ENCODE measurements at regions not wholly inside any gene's neighbourhood (a gene's known extent, or its start where the extent isn't known, plus 50 kb on each side); places are given as distances from the start of the nearest gene placed in this dataset.

DNA sequence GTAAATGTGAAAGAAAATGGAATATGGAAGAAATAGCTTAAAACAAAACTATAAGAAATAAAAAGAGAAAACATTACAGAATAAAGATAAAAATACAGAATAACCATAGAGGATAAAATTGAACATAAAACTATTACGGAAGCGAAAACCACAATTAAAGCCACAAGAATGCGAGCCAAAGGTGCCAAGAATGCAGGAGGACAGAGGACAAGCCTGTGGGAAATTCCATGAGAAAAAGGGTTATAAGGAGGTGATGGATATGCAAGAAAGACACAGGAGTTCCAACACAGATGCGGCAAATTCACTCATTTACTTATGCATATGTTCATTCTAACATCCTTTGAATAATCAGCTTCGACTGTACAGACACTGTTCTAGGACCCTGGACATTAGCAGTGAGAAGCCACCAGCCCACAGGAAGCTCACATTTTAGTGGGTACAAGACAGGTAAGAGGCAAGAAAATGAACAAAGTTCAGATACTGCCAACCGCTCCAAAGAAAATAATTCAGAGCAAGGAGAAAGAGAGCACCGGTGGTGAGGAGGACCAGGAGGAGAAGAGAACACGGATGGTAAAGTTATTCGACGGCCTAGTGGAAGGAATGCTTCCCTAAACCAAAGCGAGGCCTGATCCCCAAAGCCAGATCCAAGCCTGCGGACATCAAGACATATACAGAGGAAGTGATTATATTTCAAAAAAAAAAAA is 213.7 kb upstream of the MGMT start:
- no peak for DNase-seq (ENCODE audit: low read depth in 4 of 4, low spot score in 2 of 4)

DNA sequence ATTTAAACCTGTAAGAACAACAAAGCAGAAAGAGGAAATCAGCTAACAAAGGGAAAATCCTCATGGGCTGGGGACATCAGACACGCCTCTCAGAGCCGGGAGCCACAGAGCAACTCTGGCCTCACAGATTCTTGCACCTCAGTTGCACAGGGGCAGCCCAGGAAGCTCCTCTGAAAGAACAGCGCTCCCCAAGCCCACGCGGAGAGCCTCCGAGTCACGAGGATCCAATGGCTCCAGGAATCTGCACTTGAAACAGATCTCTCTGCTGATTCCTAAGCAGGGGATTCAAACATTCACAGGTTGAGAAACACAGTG is 213.2 kb upstream of the MGMT start:
- no peak for DNase-seq (ENCODE audit: low read depth in 4 of 4, low spot score in 2 of 4)

DNA sequence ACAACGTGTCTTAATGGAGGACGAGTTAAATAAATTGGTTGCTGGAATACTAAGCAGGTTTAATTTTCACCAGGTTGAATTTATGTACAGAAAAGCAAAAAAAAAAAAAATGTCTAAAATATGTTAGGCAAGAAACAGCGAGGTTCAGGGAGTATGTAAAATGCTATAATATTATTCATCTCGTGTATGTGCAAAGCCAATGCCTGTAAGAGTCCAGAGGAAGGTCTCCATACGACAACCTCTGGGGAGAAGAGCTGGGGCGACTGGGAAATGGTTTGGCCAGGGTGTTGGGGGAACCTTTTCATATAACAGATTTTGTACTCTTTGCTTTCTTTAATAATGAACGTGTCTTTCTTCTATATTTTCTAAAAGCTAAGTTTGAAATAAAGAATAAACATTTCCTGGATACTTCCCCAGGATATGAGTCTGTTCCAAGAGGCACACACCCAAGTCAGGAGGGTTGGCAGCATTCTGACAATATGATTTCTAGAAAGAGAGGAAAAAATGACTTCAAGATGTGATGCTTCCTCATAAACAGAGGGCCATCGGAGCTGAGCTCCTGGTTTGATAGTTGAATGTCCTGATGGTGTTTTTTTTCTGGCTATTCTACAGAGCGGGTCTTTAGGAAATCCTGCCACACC is 208.6 kb upstream of the MGMT start:
- DNase-seq (ENCODE audit: low read depth in 4 of 4, low spot score in 2 of 4) = no peak

DNA sequence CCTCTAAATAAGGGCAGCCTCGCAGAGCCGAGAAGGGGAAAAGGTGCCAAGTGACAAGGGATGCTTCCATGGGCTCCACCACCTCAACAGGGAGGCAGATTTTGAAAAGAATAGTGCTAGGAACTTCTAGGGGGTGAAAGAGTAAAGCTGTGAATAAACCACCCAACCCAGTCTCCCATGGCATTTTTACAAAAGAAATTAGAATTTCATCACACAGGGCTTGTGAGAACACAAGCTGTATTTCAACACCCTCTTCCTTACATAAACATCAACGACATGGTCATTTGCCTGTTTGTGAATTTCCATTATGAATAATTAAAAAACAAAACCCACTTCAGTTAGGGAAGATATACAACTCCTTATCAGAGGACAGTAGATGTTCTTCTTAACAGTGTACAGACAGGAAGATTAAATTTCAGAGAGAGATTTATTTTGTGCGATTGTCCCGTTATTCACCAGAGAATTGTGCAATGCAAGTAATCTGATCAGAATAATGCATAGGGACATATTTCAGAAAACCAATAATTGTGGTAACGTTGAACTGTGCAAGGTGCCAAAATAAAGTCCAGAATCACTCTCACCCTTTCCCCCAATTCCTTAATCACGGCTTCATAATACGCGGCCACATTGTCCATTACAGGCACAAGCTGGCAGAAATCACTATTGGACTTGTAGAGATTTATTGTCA is 207.8 kb upstream of the MGMT start:
- no peak for DNase-seq (ENCODE audit: low read depth in 4 of 4, low spot score in 2 of 4)

DNA sequence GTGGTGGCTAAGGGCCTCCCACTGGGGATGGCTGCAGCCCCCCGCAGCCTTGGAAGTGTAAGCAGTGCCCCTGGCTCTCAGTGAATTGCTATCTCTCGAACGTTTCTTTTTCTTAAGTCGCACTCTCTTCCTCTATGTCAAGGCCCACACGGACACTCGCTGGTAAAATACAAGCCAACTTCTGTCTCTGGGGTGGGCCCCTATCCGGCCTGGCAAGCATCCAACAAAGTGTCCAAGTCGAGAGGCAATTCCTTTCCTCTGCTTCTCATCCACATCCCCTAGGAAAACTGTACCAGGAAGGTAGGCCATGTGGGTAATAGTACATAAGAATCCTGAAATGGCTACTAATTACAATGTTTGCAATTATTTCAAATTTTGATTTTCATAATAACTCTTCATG is 194.9 kb upstream of the MGMT start:
- no peak for DNase-seq (ENCODE audit: low read depth in 4 of 4, low spot score in 2 of 4)

DNA sequence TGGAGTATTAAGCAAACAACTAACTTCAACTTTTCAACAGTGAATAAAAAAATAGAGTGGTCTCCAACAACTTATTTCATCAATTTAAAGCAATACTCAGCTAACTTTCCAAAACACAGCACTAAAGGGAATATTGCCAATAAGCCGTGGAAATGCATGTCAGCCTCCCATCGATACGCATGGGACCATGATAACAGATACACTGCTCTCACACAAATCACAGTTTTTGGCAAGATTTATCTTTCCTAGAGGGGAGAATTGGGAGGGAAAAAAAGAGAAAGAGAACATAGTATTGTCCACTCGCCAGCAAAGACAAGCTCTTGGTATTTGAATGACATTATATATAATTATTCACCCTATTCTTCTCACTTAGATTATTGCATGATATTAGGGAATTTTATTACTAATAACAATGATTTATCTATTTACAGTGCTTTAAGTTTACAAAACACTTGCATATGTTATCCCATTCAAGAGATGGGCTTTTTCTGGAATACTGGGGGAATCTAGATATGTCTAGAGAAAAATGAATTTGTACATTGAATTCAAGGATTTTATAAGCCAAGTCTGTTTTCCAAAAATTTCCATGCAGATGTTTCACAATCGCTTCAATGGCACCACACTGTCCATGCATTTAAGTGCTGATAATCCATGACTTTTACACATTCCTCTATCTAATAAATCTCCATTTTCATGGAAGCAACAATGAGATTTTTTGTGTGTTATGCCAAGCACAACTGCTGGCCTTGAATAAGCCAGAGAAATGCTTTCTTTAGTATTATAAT is 194.0 kb upstream of the MGMT start:
- no peak for DNase-seq (ENCODE audit: low read depth in 4 of 4, low spot score in 2 of 4)

DNA sequence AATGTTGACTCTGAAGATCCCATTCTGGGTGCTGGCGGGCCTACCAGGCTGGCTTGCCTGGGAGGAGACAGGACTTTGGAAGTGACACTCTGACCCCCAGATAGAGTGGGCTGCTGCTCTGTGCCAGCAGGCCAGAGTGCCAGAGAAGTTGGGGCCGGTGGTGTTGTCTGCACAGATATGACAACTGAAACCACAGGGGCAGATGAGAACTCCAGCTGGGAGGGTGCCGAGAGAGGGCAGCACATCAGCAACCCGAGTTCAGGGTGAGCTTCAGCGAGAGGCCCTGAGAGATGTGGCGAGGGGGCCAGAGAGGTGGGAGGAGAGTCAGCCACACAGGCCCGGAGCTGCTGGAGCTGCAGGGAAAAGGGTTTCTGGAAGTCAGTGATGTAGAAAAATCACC is 193.2 kb upstream of the MGMT start:
- no peak for DNase-seq (ENCODE audit: low read depth in 4 of 4, low spot score in 2 of 4)

DNA sequence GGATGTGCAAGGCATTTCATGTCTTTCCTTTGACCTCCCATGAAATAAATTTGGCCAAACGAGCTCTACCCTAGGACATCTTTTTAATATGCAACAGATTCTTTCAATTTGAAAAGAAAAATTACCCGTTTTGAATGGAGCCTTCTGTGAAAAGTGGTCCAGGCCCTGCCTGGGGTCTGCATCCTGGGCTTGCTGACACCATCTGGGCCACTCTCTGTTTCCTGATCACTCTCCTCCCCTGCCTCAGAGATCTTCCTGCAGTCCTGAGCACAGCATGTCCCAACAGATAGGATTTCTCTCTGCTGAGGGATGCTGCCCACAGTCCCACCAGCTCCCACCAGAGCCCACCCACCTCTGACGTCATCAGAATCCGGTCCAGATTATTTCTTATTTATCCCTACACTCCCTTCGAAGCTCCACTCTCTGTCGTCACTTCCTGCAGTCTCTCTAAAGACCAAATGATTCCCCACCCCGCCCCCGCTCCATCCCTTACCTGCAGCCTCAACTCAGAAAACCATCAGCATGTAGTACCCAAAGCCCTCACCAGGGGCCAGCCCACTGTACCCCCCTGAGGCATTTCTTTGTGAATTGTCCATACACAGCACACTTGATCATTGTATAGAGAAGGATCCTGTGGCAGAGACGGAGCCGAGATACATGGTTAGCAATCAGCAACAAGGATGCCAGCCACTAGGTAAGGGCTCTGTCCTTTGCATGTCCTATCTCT is 192.1 kb upstream of the MGMT start:
- no peak for DNase-seq (ENCODE audit: low read depth in 4 of 4, low spot score in 2 of 4)

DNA sequence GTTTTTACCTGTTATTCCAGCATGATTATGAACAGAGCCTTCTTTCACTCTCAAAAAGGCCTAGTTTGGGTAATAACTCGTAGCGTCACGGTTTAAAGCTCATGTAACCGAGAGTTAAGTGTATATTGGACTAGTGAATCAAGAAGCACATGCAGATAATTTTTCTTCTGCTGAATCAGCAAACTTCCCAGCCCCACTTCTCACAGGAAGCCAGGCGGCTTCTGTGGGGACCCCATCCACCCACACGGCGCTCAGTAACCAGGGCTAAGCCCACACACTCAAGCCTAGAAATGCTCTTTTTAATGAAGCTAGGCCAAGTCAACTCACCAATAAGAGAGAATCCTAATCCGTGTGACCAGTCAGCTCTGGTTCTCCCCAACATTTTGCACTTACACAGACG is 191.2 kb upstream of the MGMT start:
- no peak for DNase-seq (ENCODE audit: low read depth in 4 of 4, low spot score in 2 of 4)

DNA sequence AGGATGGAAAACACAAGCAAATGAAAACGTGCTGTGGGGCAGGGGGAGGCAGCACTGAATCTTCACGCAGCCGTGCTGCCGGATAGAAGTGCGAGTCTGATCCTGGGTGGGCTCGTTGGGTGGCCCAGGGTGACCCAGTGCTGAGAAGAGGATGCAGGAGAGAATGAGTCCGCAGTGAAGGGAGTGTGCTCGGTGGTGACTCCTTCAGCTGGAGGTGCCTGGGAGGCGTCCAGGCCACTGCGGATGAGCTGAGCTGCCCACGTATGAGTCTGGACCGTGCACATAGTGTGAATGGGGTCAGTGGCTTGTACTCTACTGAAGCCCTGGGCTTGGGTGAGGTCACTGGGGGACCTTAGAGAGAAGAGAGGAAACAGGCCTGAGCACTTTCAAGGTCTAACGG is 190.0 kb upstream of the MGMT start:
- DNase-seq (ENCODE audit: low read depth in 4 of 4, low spot score in 2 of 4) = no peak

DNA sequence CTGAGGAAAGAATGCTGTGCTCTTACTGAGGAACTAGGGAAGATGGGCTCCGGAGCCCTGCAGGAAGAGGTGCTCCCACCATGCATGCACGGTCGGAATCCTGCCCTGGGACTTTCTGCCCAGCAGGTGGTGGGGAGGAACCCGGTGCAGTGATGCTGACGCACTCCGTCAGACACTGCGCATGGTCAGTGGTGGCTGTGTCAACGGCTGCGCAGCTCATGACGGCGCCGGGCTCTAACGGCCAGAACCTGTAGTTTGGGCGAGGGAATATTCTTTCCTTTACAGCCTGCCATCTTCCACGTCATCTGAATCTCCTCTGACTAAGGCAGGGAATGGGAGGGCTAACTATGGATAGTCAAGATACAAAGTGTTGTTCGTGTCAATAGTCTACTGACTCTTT is 189.2 kb upstream of the MGMT start:
- no peak for DNase-seq (ENCODE audit: low read depth in 4 of 4, low spot score in 2 of 4)

DNA sequence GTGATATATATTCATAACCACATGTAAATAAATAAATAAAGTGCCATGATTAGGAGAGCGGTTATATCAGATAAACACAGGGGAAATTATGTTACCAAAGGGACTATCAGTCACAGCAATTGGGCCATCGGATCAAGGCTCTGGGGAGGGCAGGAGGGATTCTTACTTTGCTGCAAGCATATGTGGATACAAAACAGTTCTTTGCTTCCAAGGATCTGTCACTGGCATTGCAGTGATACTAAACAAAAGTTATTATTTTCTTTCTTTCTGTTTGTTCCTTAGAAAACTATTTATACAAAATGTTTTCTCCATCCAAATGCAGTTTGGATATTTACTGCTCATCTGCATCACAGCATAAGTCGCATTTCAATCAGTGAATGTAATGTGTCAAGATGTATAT is 188.4 kb upstream of the MGMT start:
- DNase-seq (ENCODE audit: low read depth in 4 of 4, low spot score in 2 of 4) = no peak

DNA sequence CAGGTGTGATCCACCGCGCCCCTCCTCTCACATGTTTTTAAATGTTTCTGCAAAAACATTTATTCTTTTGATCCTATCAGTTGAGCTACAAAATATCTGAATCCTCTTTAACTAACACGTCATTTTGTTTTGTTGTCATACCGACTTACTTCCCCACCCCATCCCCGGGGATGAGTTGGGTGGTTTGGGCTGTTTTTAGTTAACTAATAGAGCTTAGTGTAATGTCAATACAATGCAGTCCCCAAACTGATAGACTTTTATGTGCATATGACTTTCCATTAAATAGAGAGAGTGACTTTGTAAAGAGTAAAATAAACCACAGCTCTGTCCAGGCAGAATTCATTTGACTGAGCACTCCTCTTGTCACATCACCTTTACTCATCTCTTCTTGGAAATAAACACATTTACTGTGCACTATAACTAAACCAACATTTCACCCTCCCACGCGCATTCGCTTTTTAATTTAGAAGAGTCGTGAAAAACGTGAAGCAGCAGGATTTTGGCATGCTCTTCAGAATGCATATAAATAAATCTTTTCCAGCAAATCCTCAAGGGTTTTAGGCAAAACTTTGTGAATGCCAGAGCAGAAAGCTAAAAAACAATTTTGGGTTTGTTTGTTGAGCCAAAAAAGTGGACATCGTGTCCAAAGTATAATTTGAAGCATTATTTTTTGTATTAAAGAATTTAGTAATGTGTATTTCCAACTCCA is 187.4 kb upstream of the MGMT start:
- no peak for DNase-seq (ENCODE audit: low read depth in 4 of 4, low spot score in 2 of 4)

DNA sequence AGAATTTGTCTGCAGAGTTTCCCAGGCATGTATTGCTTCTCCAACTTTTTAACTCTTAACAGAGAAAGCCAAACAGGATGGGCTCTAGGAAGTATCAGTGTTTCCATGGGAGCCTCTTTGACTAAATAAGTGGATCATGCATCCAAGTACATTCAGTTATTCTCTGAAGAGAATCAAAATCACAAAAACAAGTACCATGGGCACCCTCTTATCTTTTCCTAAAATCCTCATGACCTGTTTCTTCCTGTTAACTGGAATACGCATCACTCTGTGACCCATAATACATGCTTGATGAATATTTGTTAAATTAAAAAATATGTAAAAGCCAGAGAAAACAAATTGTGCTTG is 186.9 kb upstream of the MGMT start:
- DNase-seq (ENCODE audit: low read depth in 4 of 4, low spot score in 2 of 4) = no peak

DNA sequence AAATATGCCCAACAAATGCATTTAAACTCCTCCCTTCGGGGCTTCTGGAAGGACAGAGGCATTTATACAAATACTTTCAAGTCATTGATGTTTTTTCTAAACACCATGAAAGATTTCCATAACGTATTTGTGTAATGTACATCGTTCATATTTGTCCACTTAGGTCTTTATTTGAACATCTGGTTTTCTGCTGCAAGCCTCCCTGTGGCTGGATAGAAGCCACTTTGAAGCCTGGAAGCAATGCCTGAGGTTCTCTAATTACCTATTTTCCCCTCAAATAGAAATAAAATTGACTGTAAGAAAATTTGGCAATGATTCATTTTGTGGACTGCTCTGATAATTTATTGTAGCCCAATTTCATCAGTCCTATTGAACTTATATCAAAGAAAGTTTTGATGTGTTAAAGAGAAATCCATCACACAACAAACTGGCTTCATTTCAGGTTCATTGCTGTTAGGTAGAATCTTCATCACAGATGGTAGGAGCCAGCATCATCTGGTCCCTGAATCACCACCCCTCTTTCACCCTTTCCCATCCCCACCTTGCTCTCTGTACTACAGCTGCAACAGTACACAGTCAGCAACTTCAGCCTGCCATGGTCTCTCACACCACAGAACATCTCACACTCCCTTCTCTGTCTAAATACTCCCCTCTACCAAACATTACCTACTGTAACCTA is 186.0 kb upstream of the MGMT start:
- DNase-seq (ENCODE audit: low read depth in 4 of 4, low spot score in 2 of 4) = no peak

DNA sequence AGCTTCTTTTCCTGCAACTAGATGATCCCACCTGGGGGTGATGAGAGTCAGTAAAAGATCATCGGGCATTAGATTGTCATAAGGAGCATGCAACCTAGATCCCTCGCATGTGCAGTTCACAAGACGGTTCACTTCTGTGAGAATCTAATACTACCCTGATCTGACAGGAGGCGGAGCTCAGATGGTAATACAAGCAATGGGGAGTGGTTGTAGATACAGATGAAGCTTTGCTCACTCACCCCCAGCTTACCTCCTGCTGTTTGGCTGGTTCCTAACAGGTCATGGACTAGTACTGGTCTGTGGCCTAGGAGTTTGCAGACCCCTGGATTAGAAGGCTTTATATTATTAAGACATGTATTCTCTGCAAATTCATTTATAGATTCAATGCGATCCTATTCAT is 181.6 kb upstream of the MGMT start:
- no peak for DNase-seq (ENCODE audit: low read depth in 4 of 4, low spot score in 2 of 4)

DNA sequence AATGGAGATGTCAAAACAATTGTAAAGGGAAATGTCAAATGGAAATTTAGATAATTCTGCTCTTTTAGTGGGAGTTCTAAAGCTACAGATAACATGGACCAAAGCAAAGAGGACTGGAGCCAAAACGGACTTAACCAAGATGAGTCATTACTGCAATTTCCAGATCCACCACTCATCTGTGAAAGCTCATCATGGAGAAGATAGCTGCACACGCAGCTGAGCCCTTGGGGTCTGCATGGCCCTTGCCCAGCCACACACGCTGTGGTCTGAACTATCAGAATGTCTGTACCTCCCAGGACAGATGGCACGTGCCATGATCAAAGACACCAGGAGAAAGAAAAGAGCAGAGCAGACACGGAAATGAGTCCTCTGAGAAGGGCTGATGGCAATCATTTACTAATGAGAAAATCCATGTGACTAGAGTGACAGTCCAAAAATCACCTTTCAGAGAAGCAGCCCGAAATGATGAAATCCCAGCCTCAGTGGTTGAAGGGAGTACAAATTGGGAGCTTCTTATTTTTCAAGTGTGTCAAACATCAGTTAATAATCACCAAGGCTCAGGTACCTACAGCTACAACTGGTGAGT is 177.9 kb upstream of the MGMT start:
- DNase-seq (ENCODE audit: low read depth in 4 of 4, low spot score in 2 of 4) = no peak

DNA sequence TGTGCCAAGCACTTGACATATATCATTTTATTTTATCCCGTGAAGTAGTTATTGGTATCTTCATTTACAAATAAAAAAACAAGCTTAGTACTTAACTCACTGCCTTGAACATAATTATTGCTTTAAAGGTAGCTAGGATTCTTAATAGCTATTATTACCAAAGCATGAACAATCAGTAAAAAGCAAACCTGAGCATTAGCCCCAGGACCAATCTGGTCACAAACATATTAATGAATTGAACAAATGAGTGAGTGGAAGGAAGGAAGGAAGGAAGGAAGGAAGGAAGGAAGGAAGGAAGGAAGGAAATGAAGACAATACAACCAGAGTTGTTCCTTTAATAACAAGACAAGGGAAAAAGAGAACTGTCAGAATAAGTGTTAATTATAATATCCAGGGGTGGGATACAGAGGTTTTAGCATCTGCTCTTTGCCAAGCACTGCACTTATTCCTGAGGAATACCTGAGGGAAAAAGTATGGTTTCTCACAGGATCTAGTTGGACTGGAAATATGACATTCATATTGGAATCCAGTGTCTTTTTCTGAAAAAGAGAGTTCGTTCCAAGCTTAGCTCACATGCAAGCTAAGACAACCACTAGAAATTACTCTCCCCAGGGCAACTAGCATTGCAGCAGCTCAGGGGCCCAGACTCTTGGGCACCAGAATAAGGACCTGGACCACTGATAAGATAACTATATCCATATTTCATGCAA is 172.9 kb upstream of the MGMT start:
- DNase-seq (ENCODE audit: low read depth in 4 of 4, low spot score in 2 of 4) = no peak

DNA sequence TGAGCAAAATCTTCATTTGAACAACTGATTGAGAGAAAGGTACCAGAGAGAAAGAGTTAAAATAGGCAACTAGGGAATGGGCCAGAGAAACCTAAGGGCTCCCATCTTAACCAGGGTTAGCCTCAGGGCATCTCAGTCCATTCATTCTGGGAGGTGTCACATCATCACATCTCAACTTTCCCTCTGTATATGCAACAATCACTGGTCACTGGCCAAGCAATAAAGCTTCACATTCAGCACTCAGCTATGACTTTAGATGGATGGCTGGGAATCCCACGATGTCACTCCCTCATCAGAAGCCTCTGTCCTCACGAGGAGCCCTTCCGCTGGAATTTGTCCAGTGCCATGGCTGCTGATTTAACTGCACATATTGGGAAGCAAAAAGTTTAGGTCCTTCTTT is 172.1 kb upstream of the MGMT start:
- DNase-seq (ENCODE audit: low read depth in 4 of 4, low spot score in 2 of 4) = no peak
